ENCODE measurements at regions not wholly inside any gene's neighbourhood (a gene's known extent, or its start where the extent isn't known, plus 50 kb on each side); places are given as distances from the start of the nearest gene placed in this dataset.

DNA sequence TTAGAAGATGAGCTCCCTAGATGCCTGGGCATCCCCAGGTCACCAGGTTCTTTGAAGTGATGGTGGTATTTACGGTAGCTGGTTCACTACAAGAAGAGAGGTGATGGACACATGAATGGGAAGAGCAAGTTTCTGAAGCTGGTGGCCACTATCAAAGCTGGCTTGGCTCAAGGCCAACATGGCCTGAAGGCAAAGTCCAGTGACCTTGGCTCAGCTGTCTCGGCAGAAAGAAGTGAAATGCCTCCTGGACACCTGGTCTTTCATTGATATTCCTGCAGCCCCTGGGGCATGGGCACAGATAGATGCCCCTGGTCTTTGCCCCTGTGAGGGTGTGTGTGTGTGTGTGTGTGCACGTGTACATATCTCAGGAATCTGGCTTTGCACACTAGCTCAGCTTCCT, 441.8 kb upstream of the TMPO start:
- Histone ChIP-seq H3K9me3 (ENCODE audit: low read length) (no peaks in the 10 kb centered on the region), H3K36me3 (ENCODE audit: insufficient read depth, low read length) (no peaks in the 10 kb centered on the region), H3K27ac (ENCODE audit: low read length) (no peak overlapping the region), H3K9ac (ENCODE audit: low read length) (no peak overlapping the region), H3K4me2 (ENCODE audit: low read length) (no peak overlapping the region), H3F3A (ENCODE audit: insufficient read depth, low read length, poor library complexity, severe bottlenecking) (no peaks in the 10 kb centered on the region), H3K9me2 (ENCODE audit: insufficient read depth, low read length) (no peaks in the 10 kb centered on the region), H2AFZ (ENCODE audit: low read depth, low read length) (no peak overlapping the region), H3K79me2 (replicated peaks; ENCODE audit: insufficient read depth, low read length) (no peaks in the 10 kb centered on the region), H3K27me3 (ENCODE audit: insufficient read depth, low read depth, low read length) (no peaks in the 10 kb centered on the region), H4K20me1 (ENCODE audit: insufficient read depth) (no peaks in the 10 kb centered on the region), H3K4me3 (ENCODE audit: low read length) (no peak overlapping the region)
- TF ChIP-seq, protein P1, sequence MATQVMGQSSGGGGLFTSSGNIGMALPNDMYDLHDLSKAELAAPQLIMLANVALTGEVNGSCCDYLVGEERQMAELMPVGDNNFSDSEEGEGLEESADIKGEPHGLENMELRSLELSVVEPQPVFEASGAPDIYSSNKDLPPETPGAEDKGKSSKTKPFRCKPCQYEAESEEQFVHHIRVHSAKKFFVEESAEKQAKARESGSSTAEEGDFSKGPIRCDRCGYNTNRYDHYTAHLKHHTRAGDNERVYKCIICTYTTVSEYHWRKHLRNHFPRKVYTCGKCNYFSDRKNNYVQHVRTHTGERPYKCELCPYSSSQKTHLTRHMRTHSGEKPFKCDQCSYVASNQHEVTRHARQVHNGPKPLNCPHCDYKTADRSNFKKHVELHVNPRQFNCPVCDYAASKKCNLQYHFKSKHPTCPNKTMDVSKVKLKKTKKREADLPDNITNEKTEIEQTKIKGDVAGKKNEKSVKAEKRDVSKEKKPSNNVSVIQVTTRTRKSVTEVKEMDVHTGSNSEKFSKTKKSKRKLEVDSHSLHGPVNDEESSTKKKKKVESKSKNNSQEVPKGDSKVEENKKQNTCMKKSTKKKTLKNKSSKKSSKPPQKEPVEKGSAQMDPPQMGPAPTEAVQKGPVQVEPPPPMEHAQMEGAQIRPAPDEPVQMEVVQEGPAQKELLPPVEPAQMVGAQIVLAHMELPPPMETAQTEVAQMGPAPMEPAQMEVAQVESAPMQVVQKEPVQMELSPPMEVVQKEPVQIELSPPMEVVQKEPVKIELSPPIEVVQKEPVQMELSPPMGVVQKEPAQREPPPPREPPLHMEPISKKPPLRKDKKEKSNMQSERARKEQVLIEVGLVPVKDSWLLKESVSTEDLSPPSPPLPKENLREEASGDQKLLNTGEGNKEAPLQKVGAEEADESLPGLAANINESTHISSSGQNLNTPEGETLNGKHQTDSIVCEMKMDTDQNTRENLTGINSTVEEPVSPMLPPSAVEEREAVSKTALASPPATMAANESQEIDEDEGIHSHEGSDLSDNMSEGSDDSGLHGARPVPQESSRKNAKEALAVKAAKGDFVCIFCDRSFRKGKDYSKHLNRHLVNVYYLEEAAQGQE (IDR thresholded peaks at IDR 0.05; ENCODE audit: borderline replicate concordance), result no peak
- no peak for TF ChIP-seq MXI1 (conservative IDR thresholded peaks at IDR 0.05; ENCODE audit: poor library complexity, severe bottlenecking)

- Histone ChIP-seq H3K9me2 (ENCODE audit: insufficient read depth, low read length) (no peaks in the 10 kb centered on the region), H3K9ac (ENCODE audit: low read length) (no peak overlapping the region), H2AFZ (ENCODE audit: low read depth, low read length) (no peak overlapping the region), H3K9me3 (ENCODE audit: low read length) (no peaks in the 10 kb centered on the region), H3K27me3 (ENCODE audit: insufficient read depth, low read depth, low read length) (no peaks in the 10 kb centered on the region), H4K20me1 (ENCODE audit: insufficient read depth) (no peaks in the 10 kb centered on the region), H3K27ac (ENCODE audit: low read length) (no peak overlapping the region), H3K79me2 (replicated peaks; ENCODE audit: insufficient read depth, low read length) (no peaks in the 10 kb centered on the region), H3K4me2 (ENCODE audit: low read length) (no peak overlapping the region), H3K4me3 (ENCODE audit: low read length) (no peak overlapping the region), H3F3A (ENCODE audit: insufficient read depth, low read length, poor library complexity, severe bottlenecking) (no peaks in the 10 kb centered on the region), H3K36me3 (ENCODE audit: insufficient read depth, low read length) (no peaks in the 10 kb centered on the region)
- TF ChIP-seq EZH2 (IDR thresholded peaks at IDR 0.05; ENCODE audit: borderline replicate concordance, insufficient read depth, low read length, poor library complexity, severe bottlenecking), result no peak
Measured at GRCh38 chr12:98074286-98074685, 441.1 kb upstream of the TMPO start.

DNA sequence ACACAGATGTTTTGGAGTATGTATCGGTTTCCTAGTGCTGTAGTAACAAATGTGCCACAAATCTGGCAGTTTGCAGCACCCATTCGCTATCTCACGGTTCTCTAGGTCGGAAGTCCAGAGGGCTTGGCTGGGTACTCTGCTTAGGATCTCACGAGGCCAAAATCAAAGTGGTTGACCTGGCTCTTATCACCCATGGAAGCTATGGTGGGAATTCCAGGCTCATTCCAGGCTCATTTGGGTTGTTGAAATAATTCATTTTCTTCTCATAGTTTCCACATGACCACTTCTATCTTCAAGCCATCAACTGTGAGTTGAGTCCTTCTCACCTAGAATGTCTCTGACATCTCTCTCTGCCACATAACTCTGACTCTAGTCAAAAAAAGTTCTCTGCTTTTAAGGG, 431.0 kb upstream of the TMPO start:
- Histone ChIP-seq H3F3A (ENCODE audit: insufficient read depth, low read length, poor library complexity, severe bottlenecking) (no peaks in the 10 kb centered on the region), H3K9ac (ENCODE audit: low read length) (no peak overlapping the region), H3K79me2 (replicated peaks; ENCODE audit: insufficient read depth, low read length) (no peaks in the 10 kb centered on the region), H3K27ac (ENCODE audit: low read length) (no peak overlapping the region), H3K4me2 (ENCODE audit: low read length) (no peak overlapping the region), H3K9me3 (ENCODE audit: low read length) (no peaks in the 10 kb centered on the region), H3K36me3 (ENCODE audit: insufficient read depth, low read length) (no peaks in the 10 kb centered on the region), H3K4me3 (ENCODE audit: low read length) (no peak overlapping the region), H4K20me1 (ENCODE audit: insufficient read depth) (no peaks in the 10 kb centered on the region), H2AFZ (ENCODE audit: low read depth, low read length) (no peak overlapping the region), H3K9me2 (ENCODE audit: insufficient read depth, low read length) (no peaks in the 10 kb centered on the region), H3K27me3 (ENCODE audit: insufficient read depth, low read depth, low read length) (no peaks in the 10 kb centered on the region)
- TF ChIP-seq RAD21 (conservative IDR thresholded peaks at IDR 0.05) (no peak), TAF1 (IDR thresholded peaks at IDR 0.05; ENCODE audit: low read depth) (no peak), SMC3 (conservative IDR thresholded peaks at IDR 0.05; ENCODE audit: poor library complexity) (no peak), POLR2AphosphoS5 (IDR thresholded peaks at IDR 0.05) (no peak)
- TF ChIP-seq, protein P1 (IDR thresholded peaks at IDR 0.05; ENCODE audit: borderline replicate concordance), result no peak

Data from neural cell (in vitro differentiated cells).